HUES48 (cell line): ENCODE measurements at regions not wholly inside any gene's neighbourhood (a gene's known extent, or its start where the extent isn't known, plus 50 kb on each side); places are given as distances from the start of the nearest gene placed in this dataset.

Source experiments
- H3K27ac ChIP-seq: one replicate; pipeline ENCODE4 v1.7.0; 2013; ENCODE audit warnings: low read depth, low read length, inconsistent platforms
- H3K27me3 ChIP-seq: 2 replicates; pipeline ENCODE4 v1.6.1; 2013; ENCODE audit warnings: mild to moderate bottlenecking, low read length; ENCODE audit not compliant: control insufficient read depth, insufficient read depth
- H3K36me3 ChIP-seq: 2 replicates; pipeline ENCODE4 v1.6.1; 2013; ENCODE audit warnings: low read length; ENCODE audit not compliant: control insufficient read depth, insufficient read depth
- H3K4me1 ChIP-seq: 2 replicates; pipeline ENCODE4 v1.6.1; 2013; ENCODE audit warnings: mild to moderate bottlenecking, low read length; ENCODE audit not compliant: control insufficient read depth, insufficient read depth
- H3K4me3 ChIP-seq: 2 replicates; pipeline ENCODE4 v1.5.1; 2013; ENCODE audit warnings: mild to moderate bottlenecking, low read depth, low read length
- H3K9ac ChIP-seq: 2 replicates; pipeline ENCODE4 v1.6.1; 2013; ENCODE audit warnings: mild to moderate bottlenecking, low read depth, low read length, moderate library complexity
- H3K9me3 ChIP-seq: 2 replicates; pipeline ENCODE4 v1.6.1; 2013; ENCODE audit warnings: low read length; ENCODE audit not compliant: control insufficient read depth, insufficient read depth

GRCh38 chr13:40452038-40452666 lies 214.3 kb downstream of the FOXO1 start:
- Histone ChIP-seq H3K27me3 (no peaks in the 10 kb centered on the region), H3K27ac (no peak overlapping the region), H3K4me3 (no peak overlapping the region), H3K36me3 (no peaks in the 10 kb centered on the region), H3K4me1 (no peaks in the 10 kb centered on the region), H3K9ac (no peak overlapping the region), H3K9me3 (no peaks in the 10 kb centered on the region)

GRCh38 chr13:40452741-40453334 lies 213.6 kb downstream of the FOXO1 start:
- Histone ChIP-seq H3K27ac (no peak overlapping the region), H3K9me3 (no peaks in the 10 kb centered on the region), H3K4me3 (no peak overlapping the region), H3K4me1 (no peaks in the 10 kb centered on the region), H3K36me3 (no peaks in the 10 kb centered on the region), H3K27me3 (no peaks in the 10 kb centered on the region), H3K9ac (no peak overlapping the region)

- Histone ChIP-seq H3K27me3 (no peaks in the 10 kb centered on the region), H3K4me3 (no peak overlapping the region), H3K9ac (no peak overlapping the region), H3K36me3 (no peaks in the 10 kb centered on the region), H3K4me1 (no peaks in the 10 kb centered on the region), H3K27ac (no peak overlapping the region), H3K9me3 (no peaks in the 10 kb centered on the region)
Measured at GRCh38 chr13:40453351-40454021, 213.0 kb downstream of the FOXO1 start.

- Histone ChIP-seq H3K4me1 (no peaks in the 10 kb centered on the region), H3K36me3 (no peaks in the 10 kb centered on the region), H3K9me3 (no peaks in the 10 kb centered on the region), H3K4me3 (no peak overlapping the region), H3K27me3 (no peaks in the 10 kb centered on the region), H3K27ac (no peak overlapping the region), H3K9ac (no peak overlapping the region)
Measured at GRCh38 chr13:40456397-40456953, 210.0 kb downstream of the FOXO1 start.

GRCh38 chr13:40456979-40457553 lies 209.4 kb downstream of the FOXO1 start:
- no peak overlapping the region for H3K4me3 ChIP-seq
- no peak overlapping the region for H3K9ac ChIP-seq
- H3K4me1 ChIP-seq, result no peaks in the 10 kb centered on the region

GRCh38 chr13:40457929-40458719 lies 208.3 kb downstream of the FOXO1 start:
- Histone ChIP-seq H3K36me3 (no peaks in the 10 kb centered on the region), H3K9me3 (no peaks in the 10 kb centered on the region), H3K27ac (no peak overlapping the region), H3K27me3 (no peaks in the 10 kb centered on the region), H3K4me3 (no peak overlapping the region), H3K9ac (no peak overlapping the region), H3K4me1 (no peaks in the 10 kb centered on the region)

More at GRCh38 chr13:40456979-40457553, 209.4 kb downstream of the FOXO1 start:
- Histone ChIP-seq H3K9me3 (no peaks in the 10 kb centered on the region), H3K27ac (no peak overlapping the region), H3K36me3 (no peaks in the 10 kb centered on the region), H3K27me3 (no peaks in the 10 kb centered on the region)

- no peak overlapping the region for H3K9ac ChIP-seq
- no peaks in the 10 kb centered on the region for H3K4me1 ChIP-seq
- H3K27me3 ChIP-seq, result no peaks in the 10 kb centered on the region
Measured at GRCh38 chr13:40458720-40458990, 207.8 kb downstream of the FOXO1 start.

GRCh38 chr13:40460116-40460515 lies 206.3 kb downstream of the FOXO1 start:
- Histone ChIP-seq H3K27ac (no peak overlapping the region), H3K27me3 (no peaks in the 10 kb centered on the region), H3K36me3 (no peaks in the 10 kb centered on the region), H3K4me1 (no peaks in the 10 kb centered on the region), H3K9me3 (no peaks in the 10 kb centered on the region), H3K9ac (no peak overlapping the region), H3K4me3 (no peak overlapping the region)

More at GRCh38 chr13:40458720-40458990, 207.8 kb downstream of the FOXO1 start:
- Histone ChIP-seq H3K4me3 (no peak overlapping the region), H3K27ac (no peak overlapping the region), H3K36me3 (no peaks in the 10 kb centered on the region), H3K9me3 (no peaks in the 10 kb centered on the region)

GRCh38 chr13:40464337-40465014 lies 202.0 kb downstream of the FOXO1 start:
- Histone ChIP-seq H3K27me3 (no peaks in the 10 kb centered on the region), H3K4me1 (no peaks in the 10 kb centered on the region), H3K9ac (no peak overlapping the region), H3K9me3 (no peaks in the 10 kb centered on the region), H3K27ac (no peak overlapping the region), H3K4me3 (no peak overlapping the region), H3K36me3 (no peaks in the 10 kb centered on the region)

GRCh38 chr13:40465015-40465390 lies 201.4 kb downstream of the FOXO1 start:
- no peaks in the 10 kb centered on the region for H3K27me3 ChIP-seq
- no peak overlapping the region for H3K4me3 ChIP-seq
- H3K9ac ChIP-seq, result no peak overlapping the region

More at GRCh38 chr13:40465015-40465390, 201.4 kb downstream of the FOXO1 start:
- Histone ChIP-seq H3K27ac (no peak overlapping the region), H3K9me3 (no peaks in the 10 kb centered on the region), H3K4me1 (no peaks in the 10 kb centered on the region), H3K36me3 (no peaks in the 10 kb centered on the region)
